ENCODE measurements at regions not wholly inside any gene's neighbourhood (a gene's known extent, or its start where the extent isn't known, plus 50 kb on each side); places are given as distances from the start of the nearest gene placed in this dataset.
"Not testable (repeated sequence)": the region's sequence is repeated elsewhere in the genome, so short reads cannot be mapped to it uniquely, and the experiment has no call there.

GRCh38 chr22:17283865-17284264 lies 64.6 kb upstream of the ADA2 start:
- TF ChIP-seq POLR2AphosphoS5 (IDR thresholded peaks at IDR 0.05; ENCODE audit: low read depth, low read length); TAF1 (IDR thresholded peaks at IDR 0.05; ENCODE audit: low read depth, low read length); SPI1 (IDR thresholded peaks at IDR 0.05; ENCODE audit: low read depth, low read length); POLR2A (IDR thresholded peaks at IDR 0.05; ENCODE audit: low read depth, low read length); PAX5 (IDR thresholded peaks at IDR 0.05; ENCODE audit: insufficient read depth, low read length, severe bottlenecking): not testable (repeated sequence)
